IMR-90 (cell line): ENCODE measurements at regions not wholly inside any gene's neighbourhood (a gene's known extent, or its start where the extent isn't known, plus 50 kb on each side); places are given as distances from the start of the nearest gene placed in this dataset.

Experiments
- BHLHE40 ChIP-seq: fragments of 150-350 bp; IDR thresholded peaks from 2 replicates; pipeline ENCODE4 v1.6.1; 2016; ENCODE audit warnings: mild to moderate bottlenecking, low read depth, low read length
- CEBPB ChIP-seq: IDR thresholded peaks from 2 replicates; pipeline ENCODE4 v1.6.1; 2012; ENCODE audit warnings: low read depth, low read length, improper control_type of control experiment
- CHD1 ChIP-seq: IDR thresholded peaks from 2 replicates; pipeline ENCODE4 v1.6.1; 2012; ENCODE audit warnings: low read depth, low read length, improper control_type of control experiment
- FOS ChIP-seq: fragments of 150-350 bp; IDR thresholded peaks from 2 replicates; pipeline ENCODE4 v1.6.1; 2016; ENCODE audit warnings: low read depth, low read length
- MAZ ChIP-seq: IDR thresholded peaks from 2 replicates; pipeline ENCODE4 v1.6.1; 2012; ENCODE audit warnings: low read depth, mild to moderate bottlenecking, low read length, improper control_type of control experiment, moderate library complexity, borderline replicate concordance
- MXI1 ChIP-seq: IDR thresholded peaks from 2 replicates; pipeline ENCODE4 v1.6.1; 2012; ENCODE audit warnings: low read depth, mild to moderate bottlenecking, low read length, moderate library complexity, borderline replicate concordance
- POLR2A ChIP-seq: IDR thresholded peaks from 2 replicates; pipeline ENCODE4 v1.6.1; 2012; ENCODE audit warnings: mild to moderate bottlenecking, low read depth, low read length
- RAD21 ChIP-seq: IDR thresholded peaks from 2 replicates; pipeline ENCODE4 v1.6.1; 2012; ENCODE audit warnings: low read length, improper control_type of control experiment
- RCOR1 ChIP-seq: IDR thresholded peaks from 2 replicates; pipeline ENCODE4 v1.6.1; 2012; ENCODE audit warnings: mild to moderate bottlenecking, low read length, improper control_type of control experiment; ENCODE audit not compliant: insufficient replicate concordance
- RFX5 ChIP-seq: IDR thresholded peaks from 2 replicates; pipeline ENCODE4 v1.8.0; 2012; ENCODE audit warnings: low read depth, mild to moderate bottlenecking, low read length, moderate library complexity
- TF ChIP-seq, protein P1 (sequence below): conservative IDR thresholded peaks from 2 replicates; pipeline ENCODE4 v1.5.1; 2012; ENCODE audit warnings: mild to moderate bottlenecking, low read depth, low read length, improper control_type of control experiment
- TF ChIP-seq, protein P2 (sequence below): fragments of 150-350 bp; IDR thresholded peaks from 2 replicates; pipeline ENCODE4 v1.6.1; 2017; ENCODE audit warnings: mild to moderate bottlenecking, antibody characterized with exemption, low read length, low read depth

DNA sequence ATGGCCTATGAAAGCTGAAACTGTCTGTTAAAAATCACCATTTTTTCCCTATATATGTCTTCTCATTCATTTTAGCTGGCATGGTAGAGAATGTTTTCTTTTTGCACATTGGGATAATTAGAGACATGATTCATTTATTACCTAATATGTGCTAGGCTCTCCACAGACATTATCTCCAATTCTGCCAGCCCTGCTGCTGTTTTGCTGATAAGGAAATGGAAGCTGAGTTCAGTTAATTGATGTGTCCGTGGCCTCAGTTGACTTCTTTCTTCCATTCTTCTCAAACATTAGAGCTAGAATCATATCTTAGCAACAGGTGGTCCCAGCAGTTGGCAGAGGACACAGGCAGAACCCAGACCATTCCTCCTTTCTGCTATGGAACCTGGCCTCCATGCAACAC is 644.1 kb upstream of the CITED2 start:
- TF ChIP-seq, protein P1, sequence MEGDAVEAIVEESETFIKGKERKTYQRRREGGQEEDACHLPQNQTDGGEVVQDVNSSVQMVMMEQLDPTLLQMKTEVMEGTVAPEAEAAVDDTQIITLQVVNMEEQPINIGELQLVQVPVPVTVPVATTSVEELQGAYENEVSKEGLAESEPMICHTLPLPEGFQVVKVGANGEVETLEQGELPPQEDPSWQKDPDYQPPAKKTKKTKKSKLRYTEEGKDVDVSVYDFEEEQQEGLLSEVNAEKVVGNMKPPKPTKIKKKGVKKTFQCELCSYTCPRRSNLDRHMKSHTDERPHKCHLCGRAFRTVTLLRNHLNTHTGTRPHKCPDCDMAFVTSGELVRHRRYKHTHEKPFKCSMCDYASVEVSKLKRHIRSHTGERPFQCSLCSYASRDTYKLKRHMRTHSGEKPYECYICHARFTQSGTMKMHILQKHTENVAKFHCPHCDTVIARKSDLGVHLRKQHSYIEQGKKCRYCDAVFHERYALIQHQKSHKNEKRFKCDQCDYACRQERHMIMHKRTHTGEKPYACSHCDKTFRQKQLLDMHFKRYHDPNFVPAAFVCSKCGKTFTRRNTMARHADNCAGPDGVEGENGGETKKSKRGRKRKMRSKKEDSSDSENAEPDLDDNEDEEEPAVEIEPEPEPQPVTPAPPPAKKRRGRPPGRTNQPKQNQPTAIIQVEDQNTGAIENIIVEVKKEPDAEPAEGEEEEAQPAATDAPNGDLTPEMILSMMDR = no peak
- TF ChIP-seq POLR2A (no peak), RAD21 (no peak), RFX5 (no peak), CHD1 (no peak), MXI1 (no peak), BHLHE40 (no peak), MAZ (no peak), RCOR1 (no peak), CEBPB (no peak), FOS (no peak)
- TF ChIP-seq, protein P2, sequence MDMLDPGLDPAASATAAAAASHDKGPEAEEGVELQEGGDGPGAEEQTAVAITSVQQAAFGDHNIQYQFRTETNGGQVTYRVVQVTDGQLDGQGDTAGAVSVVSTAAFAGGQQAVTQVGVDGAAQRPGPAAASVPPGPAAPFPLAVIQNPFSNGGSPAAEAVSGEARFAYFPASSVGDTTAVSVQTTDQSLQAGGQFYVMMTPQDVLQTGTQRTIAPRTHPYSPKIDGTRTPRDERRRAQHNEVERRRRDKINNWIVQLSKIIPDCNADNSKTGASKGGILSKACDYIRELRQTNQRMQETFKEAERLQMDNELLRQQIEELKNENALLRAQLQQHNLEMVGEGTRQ = no peak
